ENCODE measurements at regions not wholly inside any gene's neighbourhood (a gene's known extent, or its start where the extent isn't known, plus 50 kb on each side); places are given as distances from the start of the nearest gene placed in this dataset.

- H3K9ac ChIP-seq (ENCODE audit: low read length), result no peak overlapping the region
- H3K4me3 ChIP-seq (ENCODE audit: low read length), result no peak overlapping the region
- H3K36me3 ChIP-seq (ENCODE audit: control insufficient read depth, insufficient read depth, low read length), result no peaks in the 10 kb centered on the region
- no peaks in the 10 kb centered on the region for H3K27me3 ChIP-seq (ENCODE audit: control insufficient read depth, insufficient read depth, low read length)
- H3K4me1 ChIP-seq (ENCODE audit: control insufficient read depth, insufficient read depth, low read length), result no peaks in the 10 kb centered on the region
- H3K27ac ChIP-seq (ENCODE audit: low read depth, low read length), result no peak overlapping the region
Observed at GRCh38 chr5:56449071-56449640, 216.0 kb upstream of the ANKRD55 start.

- no peak overlapping the region for H3K9ac ChIP-seq (ENCODE audit: low read length)
- H3K27me3 ChIP-seq (ENCODE audit: control insufficient read depth, insufficient read depth, low read length), result no peaks in the 10 kb centered on the region
- H3K4me1 ChIP-seq (ENCODE audit: control insufficient read depth, insufficient read depth, low read length), result no peaks in the 10 kb centered on the region
- H3K4me3 ChIP-seq (ENCODE audit: low read length), result no peak overlapping the region
- no peak overlapping the region for H3K27ac ChIP-seq (ENCODE audit: low read depth, low read length)
- no peaks in the 10 kb centered on the region for H3K36me3 ChIP-seq (ENCODE audit: control insufficient read depth, insufficient read depth, low read length)
Observed at GRCh38 chr5:56447656-56448055, 214.5 kb upstream of the ANKRD55 start.

- Histone ChIP-seq H3K4me3 (ENCODE audit: low read length) (no peak overlapping the region), H3K9ac (ENCODE audit: low read length) (no peak overlapping the region), H3K36me3 (ENCODE audit: control insufficient read depth, insufficient read depth, low read length) (no peaks in the 10 kb centered on the region), H3K27ac (ENCODE audit: low read depth, low read length) (no peak overlapping the region), H3K4me1 (ENCODE audit: control insufficient read depth, insufficient read depth, low read length) (no peaks in the 10 kb centered on the region), H3K27me3 (ENCODE audit: control insufficient read depth, insufficient read depth, low read length) (no peaks in the 10 kb centered on the region)
Observed at GRCh38 chr5:56447232-56447631, 214.1 kb upstream of the ANKRD55 start.

GRCh38 chr5:56446728-56447127 lies 213.6 kb upstream of the ANKRD55 start:
- Histone ChIP-seq H3K4me3 (ENCODE audit: low read length) (no peak overlapping the region), H3K4me1 (ENCODE audit: control insufficient read depth, insufficient read depth, low read length) (no peaks in the 10 kb centered on the region), H3K27ac (ENCODE audit: low read depth, low read length) (no peak overlapping the region), H3K36me3 (ENCODE audit: control insufficient read depth, insufficient read depth, low read length) (no peaks in the 10 kb centered on the region), H3K27me3 (ENCODE audit: control insufficient read depth, insufficient read depth, low read length) (no peaks in the 10 kb centered on the region), H3K9ac (ENCODE audit: low read length) (no peak overlapping the region)

GRCh38 chr5:56443826-56444225 lies 210.7 kb upstream of the ANKRD55 start:
- H3K9ac ChIP-seq (ENCODE audit: low read length), result no peak overlapping the region
- no peak overlapping the region for H3K27ac ChIP-seq (ENCODE audit: low read depth, low read length)

GRCh38 chr5:56440871-56441740 lies 208.0 kb upstream of the ANKRD55 start:
- Histone ChIP-seq H3K9ac (ENCODE audit: low read length) (no peak overlapping the region), H3K27ac (ENCODE audit: low read depth, low read length) (no peak overlapping the region), H3K4me3 (ENCODE audit: low read length) (no peak overlapping the region), H3K27me3 (ENCODE audit: control insufficient read depth, insufficient read depth, low read length) (no peaks in the 10 kb centered on the region), H3K4me1 (ENCODE audit: control insufficient read depth, insufficient read depth, low read length) (no peaks in the 10 kb centered on the region), H3K36me3 (ENCODE audit: control insufficient read depth, insufficient read depth, low read length) (no peaks in the 10 kb centered on the region)

More at GRCh38 chr5:56443826-56444225, 210.7 kb upstream of the ANKRD55 start:
- no peaks in the 10 kb centered on the region for H3K4me1 ChIP-seq (ENCODE audit: control insufficient read depth, insufficient read depth, low read length)
- H3K27me3 ChIP-seq (ENCODE audit: control insufficient read depth, insufficient read depth, low read length), result no peaks in the 10 kb centered on the region
- H3K36me3 ChIP-seq (ENCODE audit: control insufficient read depth, insufficient read depth, low read length), result no peaks in the 10 kb centered on the region
- H3K4me3 ChIP-seq (ENCODE audit: low read length), result no peak overlapping the region

- Histone ChIP-seq H3K4me3 (ENCODE audit: low read length) (no peak overlapping the region), H3K27ac (ENCODE audit: low read depth, low read length) (no peak overlapping the region), H3K36me3 (ENCODE audit: control insufficient read depth, insufficient read depth, low read length) (no peaks in the 10 kb centered on the region), H3K4me1 (ENCODE audit: control insufficient read depth, insufficient read depth, low read length) (no peaks in the 10 kb centered on the region), H3K27me3 (ENCODE audit: control insufficient read depth, insufficient read depth, low read length) (no peaks in the 10 kb centered on the region), H3K9ac (ENCODE audit: low read length) (no peak overlapping the region)
Observed at GRCh38 chr5:56434986-56435385, 201.9 kb upstream of the ANKRD55 start.

GRCh38 chr5:56433039-56433617 lies 200.0 kb upstream of the ANKRD55 start:
- Histone ChIP-seq H3K27ac (ENCODE audit: low read depth, low read length) (no peak overlapping the region), H3K9ac (ENCODE audit: low read length) (no peak overlapping the region), H3K4me1 (ENCODE audit: control insufficient read depth, insufficient read depth, low read length) (no peaks in the 10 kb centered on the region), H3K27me3 (ENCODE audit: control insufficient read depth, insufficient read depth, low read length) (no peaks in the 10 kb centered on the region), H3K36me3 (ENCODE audit: control insufficient read depth, insufficient read depth, low read length) (no peaks in the 10 kb centered on the region), H3K4me3 (ENCODE audit: low read length) (no peak overlapping the region)

GRCh38 chr5:56432321-56432720 lies 199.2 kb upstream of the ANKRD55 start:
- H3K36me3 ChIP-seq (ENCODE audit: control insufficient read depth, insufficient read depth, low read length), result no peaks in the 10 kb centered on the region
- no peaks in the 10 kb centered on the region for H3K27me3 ChIP-seq (ENCODE audit: control insufficient read depth, insufficient read depth, low read length)
- H3K9ac ChIP-seq (ENCODE audit: low read length), result no peak overlapping the region
- no peak overlapping the region for H3K4me3 ChIP-seq (ENCODE audit: low read length)
- no peak overlapping the region for H3K27ac ChIP-seq (ENCODE audit: low read depth, low read length)
- no peaks in the 10 kb centered on the region for H3K4me1 ChIP-seq (ENCODE audit: control insufficient read depth, insufficient read depth, low read length)

GRCh38 chr5:56430422-56430821 lies 197.3 kb upstream of the ANKRD55 start:
- Histone ChIP-seq H3K4me3 (ENCODE audit: low read length) (no peak overlapping the region), H3K27ac (ENCODE audit: low read depth, low read length) (no peak overlapping the region), H3K4me1 (ENCODE audit: control insufficient read depth, insufficient read depth, low read length) (no peaks in the 10 kb centered on the region), H3K9ac (ENCODE audit: low read length) (no peak overlapping the region), H3K27me3 (ENCODE audit: control insufficient read depth, insufficient read depth, low read length) (no peaks in the 10 kb centered on the region), H3K36me3 (ENCODE audit: control insufficient read depth, insufficient read depth, low read length) (no peaks in the 10 kb centered on the region)

- Histone ChIP-seq H3K36me3 (ENCODE audit: control insufficient read depth, insufficient read depth, low read length) (no peaks in the 10 kb centered on the region), H3K4me1 (ENCODE audit: control insufficient read depth, insufficient read depth, low read length) (no peaks in the 10 kb centered on the region), H3K4me3 (ENCODE audit: low read length) (no peak overlapping the region), H3K27me3 (ENCODE audit: control insufficient read depth, insufficient read depth, low read length) (no peaks in the 10 kb centered on the region), H3K27ac (ENCODE audit: low read depth, low read length) (no peak overlapping the region), H3K9ac (ENCODE audit: low read length) (no peak overlapping the region)
Observed at GRCh38 chr5:56429110-56429561, 196.0 kb upstream of the ANKRD55 start.

GRCh38 chr5:56426693-56427092 lies 193.6 kb upstream of the ANKRD55 start:
- H3K4me3 ChIP-seq (ENCODE audit: low read length), result no peak overlapping the region

More at GRCh38 chr5:56426693-56427092, 193.6 kb upstream of the ANKRD55 start:
- Histone ChIP-seq H3K27me3 (ENCODE audit: control insufficient read depth, insufficient read depth, low read length) (no peaks in the 10 kb centered on the region), H3K4me1 (ENCODE audit: control insufficient read depth, insufficient read depth, low read length) (no peaks in the 10 kb centered on the region), H3K9ac (ENCODE audit: low read length) (no peak overlapping the region), H3K36me3 (ENCODE audit: control insufficient read depth, insufficient read depth, low read length) (no peaks in the 10 kb centered on the region), H3K27ac (ENCODE audit: low read depth, low read length) (no peak overlapping the region)

Measured in rectal smooth muscle tissue (tissue), 1 donor.